Heart right ventricle (tissue), 16 donors: ENCODE measurements at regions not wholly inside any gene's neighbourhood (a gene's known extent, or its start where the extent isn't known, plus 50 kb on each side); places are given as distances from the start of the nearest gene placed in this dataset.
"Not testable (repeated sequence)": the region's sequence is repeated elsewhere in the genome, so short reads cannot be mapped to it uniquely, and the experiment has no call there.

Experiments used
- ATAC-seq, 8 donors: fragments of 200-7000 bp; cut with Tn5 transposase; one replicate each; pipeline ENCODE4 v1.9.1; 2020; ENCODE audit warnings: mild to moderate bottlenecking in 8 of 8, moderate library complexity in 8 of 8, moderate number of reproducible peaks in 1 of 8
- DNase-seq, 2 donors: peaks; one replicate each; pipeline ENCODE4 v3.0.0-alpha.2; 2020
- H3K27ac ChIP-seq, 10 donors: fragments of 200-600 bp; sonication (generic) in 2 of 10; one replicate each; pipeline versions ENCODE4 v1.5.0 to v1.8.0; 2020 to 2022; ENCODE audit warnings: mild to moderate bottlenecking in 3 of 10
- H3K27me3 ChIP-seq, 7 donors: fragments of 200-600 bp; one replicate each; pipeline ENCODE4 v1.8.0; 2021 to 2022; ENCODE audit warnings: mild to moderate bottlenecking in 2 of 7
- H3K36me3 ChIP-seq, 9 donors: fragments of 200-600 bp; sonication (generic) in 1 of 9; one replicate each; pipeline versions ENCODE4 v1.5.0 to v1.8.0; 2020 to 2022; ENCODE audit warnings: mild to moderate bottlenecking in 2 of 9
- H3K4me1 ChIP-seq, 9 donors: fragments of 200-600 bp; sonication (generic) in 1 of 9; one replicate each; pipeline versions ENCODE4 v1.5.0 to v1.8.0; 2020 to 2022; ENCODE audit warnings: mild to moderate bottlenecking in 4 of 9
- H3K4me3 ChIP-seq, 10 donors: fragments of 200-600 bp; sonication (generic) in 2 of 10; one replicate each; pipeline versions ENCODE4 v1.5.0 to v1.8.0; 2020 to 2022; ENCODE audit warnings: mild to moderate bottlenecking in 7 of 10, moderate library complexity in 2 of 10
- H3K9me3 ChIP-seq, 11 donors: fragments of 200-600 bp in 10 of 11; sonication (generic) in 2 of 11; one replicate each; pipeline versions ENCODE4 v1.5.0 to v1.8.0; 2013 to 2022; ENCODE audit warnings: mild to moderate bottlenecking in 2 of 11, control low read depth in 1 of 11, moderate library complexity in 1 of 11
- CTCF ChIP-seq, 9 donors: fragments of 200-600 bp; sonication (generic) in 2 of 9; IDR thresholded peaks; one replicate each; pipeline versions ENCODE4 v1.5.0 to v1.8.0; 2021 to 2022; ENCODE audit warnings: antibody characterized with exemption in 9 of 9, mild to moderate bottlenecking in 5 of 9, moderate library complexity in 1 of 9
- WGBS, 2 donors: extraction: QIAGEN DNeasy Blood & Tissue Kit; methylation state at CpG; one replicate each; pipeline ENCODE4 v1.1.7; 2013; ENCODE audit warnings: inconsistent platforms in 1 of 2; 5-methylcytosine and 5-hydroxymethylcytosine counted together
- intact Hi-C, 10 donors: fragments of 100-400 bp; cut with DNase I; formaldehyde crosslinking; loops; one replicate each; pipeline versions ENCODE4 v1.11.1 to v1.14.2; 2022
- donor health status: Arrhythmogenic right ventricular cardiomyopathy.
- donor health status: ischemic (EF 13 %, LVEDD 7.1; RV severe dilation, severe dysfunction).
- donor health status: healthy with polysubstance abuse.
- donor health status: DM: no; HTN: yes; CAD: no.
- donor health status: DM: no; HTN: no; CAD: no.
- donor health status: ischemic (EF 25% LVEDD 6.9; RV normal size, moderate dysfunction).
- donor health status: ischemic (EF 25% LVEDD 5.7; RV mildly dilated, moderate dysfunction).
- donor health status: healthy.
- donor health status: DM: yes; HTN: yes; CAD: no.
- donor health status: Ischemic cardiomyopathy.
- donor health status: ischemic (EF 35%, LVEDD 5.7; RV mildly dilated, moderate dysfunction).
- donor health status: nonischemic (EF 11% LVEDD 7.7; RV severe dilation, severe dysfunction).
- donor health status: DM: yes; HTN: yes; CAD: no.
- donor health status: PGD.
- donor health status: ischemic (EF 29% LVEDD 5.4; RV normal size, mild dysfunction).
- donor health status: nonischemic (EF 23%, LVEDD 6.1; RV moderate dilation, normal function).

- no peak for TF ChIP-seq CTCF (IDR thresholded peaks at IDR 0.05)
- DNase-seq = no peak
These were observed 342.1 kb upstream of the NCAM1 start for GRCh38 chr11:112619106-112619505.

GRCh38 chr11:112620621-112621394 lies 340.4 kb upstream of the NCAM1 start:
- Histone ChIP-seq H3K4me3 (no peak overlapping the region), H3K27me3 (no peaks in the 10 kb centered on the region), H3K27ac (no peak overlapping the region), H3K9me3 (no peaks in the 10 kb centered on the region), H3K36me3 (no peaks in the 10 kb centered on the region), H3K4me1 (peaks cover 0 to 14% (median 0%) of the 10 kb centered on the region in 9 donors)
- TF ChIP-seq CTCF (IDR thresholded peaks at IDR 0.05) = no peak
- DNase-seq = no peak
- intact Hi-C loops = no loop called here
- no peak for ATAC-seq
- 77 to 85% methylated on average over 7 of the region's 7 CpGs for WGBS, 2 donors

More at GRCh38 chr11:112619106-112619505, 342.1 kb upstream of the NCAM1 start:
- no peaks in the 10 kb centered on the region for H3K36me3 ChIP-seq
- H3K27me3 ChIP-seq = no peaks in the 10 kb centered on the region
- no peaks in the 10 kb centered on the region for H3K9me3 ChIP-seq
- no peak overlapping the region for H3K27ac ChIP-seq
- peaks cover 0 to 18% (median 0%) of the 10 kb centered on the region in 9 donors for H3K4me1 ChIP-seq
- ATAC-seq = no peak
- no peak overlapping the region for H3K4me3 ChIP-seq
- WGBS, 2 donors = 81 to 92% methylated on average over 5 of the region's 5 CpGs
- intact Hi-C loops = no loop called here

GRCh38 chr11:112623057-112623456 lies 338.2 kb upstream of the NCAM1 start:
- WGBS, 2 donors = 57 to 74% methylated on average over 1 of the region's 1 CpG
- no peak overlapping the region for H3K4me3 ChIP-seq
- no peak for ATAC-seq

GRCh38 chr11:112624431-112624830 lies 336.8 kb upstream of the NCAM1 start:
- Histone ChIP-seq H3K4me3 (no peak overlapping the region), H3K9me3 (no peaks in the 10 kb centered on the region), H3K27me3 (no peaks in the 10 kb centered on the region), H3K27ac (no peak overlapping the region), H3K36me3 (no peaks in the 10 kb centered on the region), H3K4me1 (peaks cover 0 to 9% (median 0%) of the 10 kb centered on the region in 9 donors)
- intact Hi-C loops = no loop called here
- ATAC-seq = no peak
- no peak for TF ChIP-seq CTCF (IDR thresholded peaks at IDR 0.05)
- no peak for DNase-seq
- 79 to 81% methylated on average over 4 of the region's 4 CpGs for WGBS, 2 donors

More at GRCh38 chr11:112623057-112623456, 338.2 kb upstream of the NCAM1 start:
- Histone ChIP-seq H3K4me1 (peaks cover 0 to 9% (median 0%) of the 10 kb centered on the region in 9 donors), H3K36me3 (no peaks in the 10 kb centered on the region), H3K27ac (no peak overlapping the region), H3K9me3 (no peaks in the 10 kb centered on the region), H3K27me3 (no peaks in the 10 kb centered on the region)
- TF ChIP-seq CTCF (IDR thresholded peaks at IDR 0.05) = no peak
- no peak for DNase-seq
- intact Hi-C loops = no loop called here

- 77 to 84% methylated on average over 2 of the region's 2 CpGs for WGBS, 2 donors
- ATAC-seq, H3K9me3 ChIP-seq, DNase-seq, H3K36me3 ChIP-seq, H3K4me1 ChIP-seq, H3K27me3 ChIP-seq, intact Hi-C loops, H3K4me3 ChIP-seq, H3K27ac ChIP-seq: not testable (repeated sequence)
These were observed 336.2 kb upstream of the NCAM1 start for GRCh38 chr11:112624971-112625370.
